ENCODE measurements at regions not wholly inside any gene's neighbourhood (a gene's known extent, or its start where the extent isn't known, plus 50 kb on each side); places are given as distances from the start of the nearest gene placed in this dataset.

GRCh38 chr5:17816505-17816904 is 182.2 kb downstream of the TAF11L14 start:
- WGBS, 2 donors = 70 to 84% methylated on average over 1 of the region's 1 CpG
- intact Hi-C loops (cut with DNase I; ENCODE audit: low total_unique reads) = no loop called here

GRCh38 chr5:17816944-17817343 is 182.7 kb downstream of the TAF11L14 start:
- Histone ChIP-seq H3K4me3 (no peak overlapping the region), H3K36me3 (ENCODE audit: low read depth, missing control alignments) (no peaks in the 10 kb centered on the region), H3K4me1 (no peaks in the 10 kb centered on the region), H3K9me3 (no peaks in the 10 kb centered on the region), H3K27ac (no peak overlapping the region), H3K27me3 (no peaks in the 10 kb centered on the region)
- TF ChIP-seq CTCF (IDR thresholded peaks at IDR 0.05) (no peak), POLR2A (IDR thresholded peaks at IDR 0.05) (no peak)
- no peak for DNase-seq
- WGBS, 2 donors = 83 to 84% methylated on average over 2 of the region's 2 CpGs
- intact Hi-C loops (cut with DNase I; ENCODE audit: low total_unique reads) = no loop called here

More at GRCh38 chr5:17816505-17816904, 182.2 kb downstream of the TAF11L14 start:
- TF ChIP-seq CTCF (IDR thresholded peaks at IDR 0.05) = no peak
- no peak for TF ChIP-seq POLR2A (IDR thresholded peaks at IDR 0.05)
- H3K36me3 ChIP-seq (ENCODE audit: low read depth, missing control alignments) = no peaks in the 10 kb centered on the region
- H3K27me3 ChIP-seq = no peaks in the 10 kb centered on the region
- H3K4me3 ChIP-seq = no peak overlapping the region
- no peaks in the 10 kb centered on the region for H3K4me1 ChIP-seq
- no peak for DNase-seq
- H3K27ac ChIP-seq = no peak overlapping the region
- no peaks in the 10 kb centered on the region for H3K9me3 ChIP-seq

- DNase-seq = no peak
- Histone ChIP-seq H3K36me3 (ENCODE audit: low read depth, missing control alignments) (no peaks in the 10 kb centered on the region), H3K27ac (no peak overlapping the region), H3K27me3 (no peaks in the 10 kb centered on the region), H3K9me3 (no peaks in the 10 kb centered on the region), H3K4me3 (no peak overlapping the region), H3K4me1 (no peaks in the 10 kb centered on the region)
- TF ChIP-seq CTCF (IDR thresholded peaks at IDR 0.05) (no peak), POLR2A (IDR thresholded peaks at IDR 0.05) (no peak)
- intact Hi-C loops (cut with DNase I; ENCODE audit: low total_unique reads) = no loop called here
Measured at GRCh38 chr5:17817990-17818389, 183.7 kb downstream of the TAF11L14 start.

- intact Hi-C loops (cut with DNase I; ENCODE audit: low total_unique reads) = no loop called here
- Histone ChIP-seq H3K4me3 (no peak overlapping the region), H3K36me3 (ENCODE audit: low read depth, missing control alignments) (no peaks in the 10 kb centered on the region), H3K27ac (no peak overlapping the region), H3K9me3 (no peaks in the 10 kb centered on the region), H3K27me3 (no peaks in the 10 kb centered on the region), H3K4me1 (no peaks in the 10 kb centered on the region)
- no peak for TF ChIP-seq POLR2A (IDR thresholded peaks at IDR 0.05)
- no peak for TF ChIP-seq CTCF (IDR thresholded peaks at IDR 0.05)
- no peak for DNase-seq
- WGBS, 2 donors = 84% methylated on average over 5 of the region's 5 CpGs
Measured at GRCh38 chr5:17819783-17820182, 185.5 kb downstream of the TAF11L14 start.

- no peak for DNase-seq
- intact Hi-C loops (cut with DNase I; ENCODE audit: low total_unique reads) = no loop called here
Measured at GRCh38 chr5:17828681-17829080, 194.4 kb downstream of the TAF11L14 start.

More at GRCh38 chr5:17828681-17829080, 194.4 kb downstream of the TAF11L14 start:
- 88 to 90% methylated on average over 2 of the region's 2 CpGs for WGBS, 2 donors
- Histone ChIP-seq H3K9me3 (no peaks in the 10 kb centered on the region), H3K27ac (no peak overlapping the region), H3K4me1 (no peaks in the 10 kb centered on the region), H3K4me3 (no peak overlapping the region), H3K36me3 (ENCODE audit: low read depth, missing control alignments) (no peaks in the 10 kb centered on the region), H3K27me3 (no peaks in the 10 kb centered on the region)
- TF ChIP-seq POLR2A (IDR thresholded peaks at IDR 0.05) = no peak
- no peak for TF ChIP-seq CTCF (IDR thresholded peaks at IDR 0.05)
